ENCODE measurements at regions not wholly inside any gene's neighbourhood (a gene's known extent, or its start where the extent isn't known, plus 50 kb on each side); places are given as distances from the start of the nearest gene placed in this dataset.

DNA sequence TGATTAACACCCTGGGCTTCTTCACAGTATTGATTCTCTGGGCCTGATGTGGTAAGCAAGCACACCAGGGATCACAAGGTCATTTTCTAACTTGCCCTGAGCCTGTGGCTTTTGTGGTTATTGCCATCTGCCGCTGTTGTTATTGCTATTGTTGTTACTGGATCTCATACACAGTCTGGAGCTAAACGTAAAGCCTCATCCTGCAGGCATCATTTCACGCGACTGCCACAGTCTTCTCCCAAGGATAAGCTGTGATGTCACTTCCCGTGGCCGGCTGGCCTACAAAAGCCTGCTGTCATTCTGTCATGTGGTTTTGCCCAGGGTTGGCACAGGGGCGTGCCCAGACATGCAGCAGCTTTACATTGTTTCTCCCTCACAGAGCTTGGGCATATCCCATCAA is 154.0 kb upstream of the GPR12 start:
- ATAC-seq (peak; percentile 45), DNase-seq (peak; percentile 27)
- Mint-ChIP-seq H3K27me3 (no peaks in the 10 kb centered on the region), H3K4me3 (no peak overlapping the region), H3K4me1 (ENCODE audit: low read depth) (peaks cover 7% of the 10 kb centered on the region), H3K27ac (peak overlapping the region; percentile 43), H3K36me3 (ENCODE audit: low read depth) (no peaks in the 10 kb centered on the region), H3K9me3 (no peaks in the 10 kb centered on the region)
- TF ChIP-seq, protein P1, sequence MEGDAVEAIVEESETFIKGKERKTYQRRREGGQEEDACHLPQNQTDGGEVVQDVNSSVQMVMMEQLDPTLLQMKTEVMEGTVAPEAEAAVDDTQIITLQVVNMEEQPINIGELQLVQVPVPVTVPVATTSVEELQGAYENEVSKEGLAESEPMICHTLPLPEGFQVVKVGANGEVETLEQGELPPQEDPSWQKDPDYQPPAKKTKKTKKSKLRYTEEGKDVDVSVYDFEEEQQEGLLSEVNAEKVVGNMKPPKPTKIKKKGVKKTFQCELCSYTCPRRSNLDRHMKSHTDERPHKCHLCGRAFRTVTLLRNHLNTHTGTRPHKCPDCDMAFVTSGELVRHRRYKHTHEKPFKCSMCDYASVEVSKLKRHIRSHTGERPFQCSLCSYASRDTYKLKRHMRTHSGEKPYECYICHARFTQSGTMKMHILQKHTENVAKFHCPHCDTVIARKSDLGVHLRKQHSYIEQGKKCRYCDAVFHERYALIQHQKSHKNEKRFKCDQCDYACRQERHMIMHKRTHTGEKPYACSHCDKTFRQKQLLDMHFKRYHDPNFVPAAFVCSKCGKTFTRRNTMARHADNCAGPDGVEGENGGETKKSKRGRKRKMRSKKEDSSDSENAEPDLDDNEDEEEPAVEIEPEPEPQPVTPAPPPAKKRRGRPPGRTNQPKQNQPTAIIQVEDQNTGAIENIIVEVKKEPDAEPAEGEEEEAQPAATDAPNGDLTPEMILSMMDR (IDR thresholded peaks at IDR 0.05): no peak
- CTCF ChIA-PET: interaction anchor here (1.0 to 2.7 kb wide), 6 partner anchors 12 to 213 kb away, joined by 3 to 16 read pairs (median 4); no protein-coding TSS in a partner anchor
- intact Hi-C loops (cut with micrococcal nuclease): no loop called here
- POLR2A ChIA-PET: no interaction called here

DNA sequence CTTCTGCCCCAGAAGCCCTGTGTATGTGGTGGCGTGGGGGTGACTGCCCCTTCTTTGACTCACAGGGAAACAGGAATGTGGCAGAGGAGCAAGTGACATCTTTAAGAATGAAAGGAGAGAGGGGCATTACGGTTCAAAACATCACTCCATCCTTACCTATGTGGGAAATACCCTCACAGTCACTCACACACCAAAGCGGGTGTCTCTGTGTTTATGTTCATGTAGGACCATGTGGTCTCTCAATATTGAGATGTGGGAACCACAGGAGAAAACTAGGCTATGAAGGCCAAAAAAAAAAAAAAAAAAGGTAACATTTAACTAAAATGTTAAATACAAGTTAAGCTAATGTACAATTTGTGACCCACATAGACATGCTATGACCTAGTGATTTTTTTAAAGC is 153.6 kb upstream of the GPR12 start:
- intact Hi-C loops (cut with micrococcal nuclease): no loop called here
- no peak overlapping the region for H3K4me3 Mint-ChIP-seq
- ATAC-seq (no peak), DNase-seq (no peak)
- H3K9me3 Mint-ChIP-seq: no peaks in the 10 kb centered on the region
- TF ChIP-seq, protein P1 (IDR thresholded peaks at IDR 0.05): no peak
- H3K36me3 Mint-ChIP-seq (ENCODE audit: low read depth): no peaks in the 10 kb centered on the region
- H3K27ac Mint-ChIP-seq: no peak overlapping the region
- ChIA-PET POLR2A (no interaction called here), CTCF (interaction anchor here (1.0 to 2.7 kb wide), 4 partner anchors 17 to 212 kb away, joined by 3 to 16 read pairs (median 5); no protein-coding TSS in a partner anchor)
- H3K4me1 Mint-ChIP-seq (ENCODE audit: low read depth): peaks cover 7% of the 10 kb centered on the region
- H3K27me3 Mint-ChIP-seq: peaks cover 4% of the 10 kb centered on the region

DNA sequence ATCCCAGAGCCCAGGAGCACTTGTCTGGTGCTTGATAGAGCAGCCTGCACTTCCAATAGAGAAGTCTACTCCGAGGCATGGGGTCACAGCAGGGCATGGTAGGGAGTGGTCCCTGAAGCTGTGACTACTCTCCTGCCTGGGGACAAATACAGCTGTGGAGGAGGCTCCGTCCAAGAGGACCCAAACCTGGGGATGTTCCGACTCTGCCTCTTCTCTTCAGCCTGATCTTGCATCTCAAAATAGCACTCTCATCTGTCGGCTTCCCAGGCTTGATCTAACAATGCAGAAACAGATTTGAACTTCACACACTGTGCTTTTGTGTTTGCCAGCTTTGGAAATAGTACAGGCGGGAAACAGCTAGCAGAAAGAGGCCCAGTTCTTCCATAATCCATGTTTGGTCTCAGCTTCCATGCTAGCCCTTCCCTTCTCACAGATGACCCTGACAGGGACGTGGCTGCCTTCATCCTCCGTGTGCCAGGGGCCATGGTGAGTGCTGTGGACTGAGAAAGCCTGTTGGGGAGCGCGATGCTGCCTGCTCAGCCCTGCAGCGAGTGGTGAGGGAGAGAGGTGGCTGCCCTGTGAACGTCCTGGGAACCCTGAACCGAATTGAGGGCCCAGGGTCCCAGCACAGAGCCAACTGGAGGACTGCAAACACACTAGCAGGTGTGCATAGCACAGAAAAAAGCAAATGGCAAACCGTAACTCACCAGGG is 150.3 kb upstream of the GPR12 start:
- no peaks in the 10 kb centered on the region for H3K9me3 Mint-ChIP-seq
- peaks cover 7% of the 10 kb centered on the region for H3K4me1 Mint-ChIP-seq (ENCODE audit: low read depth)
- H3K27ac Mint-ChIP-seq: no peak overlapping the region
- no peak for ATAC-seq
- H3K36me3 Mint-ChIP-seq (ENCODE audit: low read depth): no peaks in the 10 kb centered on the region
- intact Hi-C loops (cut with micrococcal nuclease): no loop called here
- CTCF ChIA-PET: interaction anchor here (1.7 kb wide), 1 partner anchor 20 kb away, joined by 4 read pairs; no protein-coding TSS in a partner anchor
- peaks cover 9% of the 10 kb centered on the region for H3K27me3 Mint-ChIP-seq
- POLR2A ChIA-PET: interaction anchor here (1.0 kb wide), 1 partner anchor 269 kb away, joined by 3 read pairs; no protein-coding TSS in a partner anchor
- TF ChIP-seq, protein P1 (IDR thresholded peaks at IDR 0.05): no peak
- DNase-seq: no peak
- no peak overlapping the region for H3K4me3 Mint-ChIP-seq

DNA sequence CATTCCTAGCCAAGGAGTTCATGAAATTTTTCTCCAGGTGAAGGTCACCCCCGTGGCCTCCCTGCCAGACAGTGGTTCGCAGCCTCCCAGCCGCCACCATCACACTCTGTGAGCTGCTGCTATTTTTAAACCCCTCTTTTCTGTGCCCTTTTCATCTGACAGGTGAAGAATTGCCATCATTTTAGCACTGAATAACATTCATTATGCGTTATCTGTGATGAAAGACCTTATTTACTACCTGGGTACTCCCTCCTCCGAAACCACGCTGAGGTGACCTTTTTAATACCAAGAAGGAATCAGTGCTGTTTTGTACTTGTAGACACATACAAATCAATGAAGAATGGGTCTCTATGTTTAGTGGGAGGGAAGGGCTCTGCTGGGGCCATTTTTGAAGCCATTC is 148.9 kb upstream of the GPR12 start:
- POLR2A ChIA-PET: interaction anchor here (1.0 kb wide), 1 partner anchor 267 kb away, joined by 3 read pairs; no protein-coding TSS in a partner anchor

DNA sequence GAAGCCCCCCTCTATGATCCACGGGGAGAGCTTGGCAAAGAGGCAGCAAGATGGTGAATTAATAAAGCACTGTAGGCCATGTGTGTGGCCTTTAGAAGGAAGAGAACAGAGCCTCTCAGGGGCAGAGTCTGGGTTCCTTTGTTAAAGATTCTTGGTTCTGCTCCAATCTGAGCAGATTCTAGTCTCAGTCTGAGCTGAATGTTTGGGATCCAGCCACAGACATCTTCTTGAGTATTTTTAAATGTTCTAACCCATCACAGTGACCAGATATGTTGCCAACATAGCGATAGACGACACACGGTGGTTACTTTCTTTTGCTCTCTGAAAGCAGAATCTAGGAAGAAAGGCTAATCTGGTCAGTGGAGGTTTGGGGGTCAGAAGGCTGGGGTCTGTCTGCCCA is 147.5 kb upstream of the GPR12 start:
- intact Hi-C loops (cut with micrococcal nuclease): no loop called here
- peaks cover 9% of the 10 kb centered on the region for H3K27me3 Mint-ChIP-seq
- no peak for DNase-seq
- TF ChIP-seq, protein P1 (IDR thresholded peaks at IDR 0.05): no peak
- ChIA-PET POLR2A (no interaction called here), CTCF (no interaction called here)
- H3K9me3 Mint-ChIP-seq: no peaks in the 10 kb centered on the region
- H3K27ac Mint-ChIP-seq: no peak overlapping the region
- H3K4me1 Mint-ChIP-seq (ENCODE audit: low read depth): no peaks in the 10 kb centered on the region
- ATAC-seq: no peak
- no peak overlapping the region for H3K4me3 Mint-ChIP-seq
- H3K36me3 Mint-ChIP-seq (ENCODE audit: low read depth): no peaks in the 10 kb centered on the region

More for the DNA sequence above, 148.9 kb upstream of the GPR12 start:
- Mint-ChIP-seq H3K4me1 (ENCODE audit: low read depth) (peaks cover under 1% of the 10 kb centered on the region), H3K9me3 (no peaks in the 10 kb centered on the region), H3K27me3 (peaks cover 9% of the 10 kb centered on the region), H3K4me3 (no peak overlapping the region), H3K36me3 (ENCODE audit: low read depth) (no peaks in the 10 kb centered on the region), H3K27ac (no peak overlapping the region)
- CTCF ChIA-PET: interaction anchor here (0.9 to 1.7 kb wide), 2 partner anchors 21 to 36 kb away, joined by 4 read pairs; no protein-coding TSS in a partner anchor
- TF ChIP-seq, protein P1 (IDR thresholded peaks at IDR 0.05): no peak
- intact Hi-C loops (cut with micrococcal nuclease): no loop called here
- DNase-seq: no peak
- no peak for ATAC-seq

Measured in activated CD8-positive, alpha-beta T cell treated with anti-CD3 and anti-CD28 coated beads for 36 hours (primary cell).